A549 (cell line): ENCODE measurements at regions not wholly inside any gene's neighbourhood (a gene's known extent, or its start where the extent isn't known, plus 50 kb on each side); places are given as distances from the start of the nearest gene placed in this dataset.

Source experiments
- BHLHE40 ChIP-seq: IDR thresholded peaks from 2 replicates; pipeline ENCODE4 v1.6.1; 2012; ENCODE audit warnings: low read depth, low read length, inconsistent platforms
- CEBPB ChIP-seq, 2 experiments: fragments of >200 bp in 1 of 2; sonication (Bioruptor Twin) in 1 of 2; formaldehyde crosslinking in 1 of 2; IDR thresholded peaks; 2 replicates each; pipeline ENCODE4 v1.6.1; 2012 to 2016
- CHD2 ChIP-seq: fragments of 150-350 bp; IDR thresholded peaks from 2 replicates; pipeline ENCODE4 v1.6.1; 2014; ENCODE audit warnings: low read length; ENCODE audit not compliant: partially characterized antibody
- NFE2L2 ChIP-seq: fragments of 150-350 bp; conservative IDR thresholded peaks from 2 replicates; pipeline ENCODE4 v1.6.1; 2014; ENCODE audit warnings: low read length
- POLR2A ChIP-seq: IDR thresholded peaks from 2 replicates; pipeline ENCODE4 v1.6.1; 2012; ENCODE audit warnings: mild to moderate bottlenecking, low read length
- RFX5 ChIP-seq: fragments of 450-650 bp; IDR thresholded peaks from 2 replicates; pipeline ENCODE4 v1.7.1; 2014; ENCODE audit warnings: antibody characterized with exemption, mild to moderate bottlenecking, moderate library complexity
- TF ChIP-seq, protein P1 (sequence below): fragments of 250-450 bp; sonication (Bioruptor Pico); IDR thresholded peaks from 2 replicates; pipeline ENCODE4 v1.5.0; 2020; ENCODE audit warnings: low read depth, mild to moderate bottlenecking, moderate library complexity
- TF ChIP-seq, protein P2 (sequence below): fragments of >200 bp; sonication (Bioruptor Twin); formaldehyde crosslinking; IDR thresholded peaks from 3 replicates; pipeline ENCODE4 v1.5.1; 2016
- TF ChIP-seq, protein P3 (sequence below): IDR thresholded peaks from 2 replicates; pipeline ENCODE4 v1.6.1; 2012

DNA sequence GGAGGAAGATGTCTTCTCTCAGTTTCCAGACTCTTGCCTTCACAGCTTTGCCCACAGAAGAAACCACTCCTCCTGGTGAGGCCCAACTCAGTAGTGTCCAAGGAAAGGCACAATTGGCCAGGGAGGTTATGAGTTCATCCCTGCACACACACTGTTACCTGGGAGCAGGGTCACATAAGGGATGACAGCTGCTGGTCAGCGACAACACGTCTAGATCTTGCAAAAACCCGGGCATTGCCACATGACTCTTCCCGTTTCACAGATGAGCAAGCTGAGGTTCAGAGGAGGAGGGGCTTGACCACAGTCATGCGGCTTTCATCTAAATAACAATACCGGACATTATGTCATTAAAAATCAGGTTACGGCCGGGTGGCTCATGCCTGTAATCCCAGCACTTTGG is 186.0 kb downstream of the COPRS start:
- TF ChIP-seq POLR2A: no peak
- TF ChIP-seq NFE2L2: no peak
- TF ChIP-seq, protein P1, sequence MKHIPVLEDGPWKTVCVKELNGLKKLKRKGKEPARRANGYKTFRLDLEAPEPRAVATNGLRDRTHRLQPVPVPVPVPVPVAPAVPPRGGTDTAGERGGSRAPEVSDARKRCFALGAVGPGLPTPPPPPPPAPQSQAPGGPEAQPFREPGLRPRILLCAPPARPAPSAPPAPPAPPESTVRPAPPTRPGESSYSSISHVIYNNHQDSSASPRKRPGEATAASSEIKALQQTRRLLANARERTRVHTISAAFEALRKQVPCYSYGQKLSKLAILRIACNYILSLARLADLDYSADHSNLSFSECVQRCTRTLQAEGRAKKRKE: no peak
- TF ChIP-seq, protein P2, sequence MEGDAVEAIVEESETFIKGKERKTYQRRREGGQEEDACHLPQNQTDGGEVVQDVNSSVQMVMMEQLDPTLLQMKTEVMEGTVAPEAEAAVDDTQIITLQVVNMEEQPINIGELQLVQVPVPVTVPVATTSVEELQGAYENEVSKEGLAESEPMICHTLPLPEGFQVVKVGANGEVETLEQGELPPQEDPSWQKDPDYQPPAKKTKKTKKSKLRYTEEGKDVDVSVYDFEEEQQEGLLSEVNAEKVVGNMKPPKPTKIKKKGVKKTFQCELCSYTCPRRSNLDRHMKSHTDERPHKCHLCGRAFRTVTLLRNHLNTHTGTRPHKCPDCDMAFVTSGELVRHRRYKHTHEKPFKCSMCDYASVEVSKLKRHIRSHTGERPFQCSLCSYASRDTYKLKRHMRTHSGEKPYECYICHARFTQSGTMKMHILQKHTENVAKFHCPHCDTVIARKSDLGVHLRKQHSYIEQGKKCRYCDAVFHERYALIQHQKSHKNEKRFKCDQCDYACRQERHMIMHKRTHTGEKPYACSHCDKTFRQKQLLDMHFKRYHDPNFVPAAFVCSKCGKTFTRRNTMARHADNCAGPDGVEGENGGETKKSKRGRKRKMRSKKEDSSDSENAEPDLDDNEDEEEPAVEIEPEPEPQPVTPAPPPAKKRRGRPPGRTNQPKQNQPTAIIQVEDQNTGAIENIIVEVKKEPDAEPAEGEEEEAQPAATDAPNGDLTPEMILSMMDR: no peak
- no peak for TF ChIP-seq BHLHE40
- TF ChIP-seq RFX5: no peak
- TF ChIP-seq CHD2: no peak
- TF ChIP-seq CEBPB (IDR thresholded peaks at IDR 0.05): no peak
- TF ChIP-seq, protein P3, sequence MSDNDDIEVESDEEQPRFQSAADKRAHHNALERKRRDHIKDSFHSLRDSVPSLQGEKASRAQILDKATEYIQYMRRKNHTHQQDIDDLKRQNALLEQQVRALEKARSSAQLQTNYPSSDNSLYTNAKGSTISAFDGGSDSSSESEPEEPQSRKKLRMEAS: no peak
